CD14-positive monocyte (primary cell): ENCODE measurements at regions not wholly inside any gene's neighbourhood (a gene's known extent, or its start where the extent isn't known, plus 50 kb on each side); places are given as distances from the start of the nearest gene placed in this dataset.

Experiments used
- DNase-seq, 3 donors: peaks; one replicate each; pipeline ENCODE4 v3.0.0-alpha.2; 2011 to 2022
- H2AFZ ChIP-seq: 2 replicates; pipeline ENCODE4 v1.6.0; 2012; ENCODE audit warnings: mild to moderate bottlenecking, low read depth, low read length, inconsistent platforms; ENCODE audit not compliant: insufficient read depth, poor library complexity, severe bottlenecking
- H3K27ac ChIP-seq, 2 donors: 1 replicate in 1 of 2; 2 replicates in 1 of 2; pipeline ENCODE4 v1.5.1; 2012 to 2013; ENCODE audit warnings: low read length in 2 of 2, control low read depth in 1 of 2, inconsistent platforms in 1 of 2, low read depth in 1 of 2, mild to moderate bottlenecking in 1 of 2
- H3K27me3 ChIP-seq, 2 donors: one replicate each; pipeline versions ENCODE4 v1.6.0 to v1.6.1; 2011 to 2013; ENCODE audit warnings: low read length in 2 of 2; ENCODE audit not compliant: control insufficient read depth in 2 of 2, insufficient read depth in 2 of 2
- H3K36me3 ChIP-seq, 2 donors: replicated peaks in 1 of 2; 1 replicate in 1 of 2; 2 replicates in 1 of 2; pipeline versions ENCODE4 v1.5.1 to v1.6.1; 2012 to 2013; ENCODE audit warnings: low read length in 2 of 2, control low read depth in 1 of 2, inconsistent platforms in 1 of 2, mild to moderate bottlenecking in 1 of 2; ENCODE audit not compliant: insufficient read depth in 2 of 2, control insufficient read depth in 1 of 2
- H3K4me1 ChIP-seq, 2 donors: 1 replicate in 1 of 2; 2 replicates in 1 of 2; pipeline versions ENCODE4 v1.5.1 to v1.6.1; 2012 to 2013; ENCODE audit warnings: low read length in 2 of 2, control low read depth in 1 of 2, inconsistent platforms in 1 of 2, mild to moderate bottlenecking in 1 of 2, moderate library complexity in 1 of 2; ENCODE audit not compliant: insufficient read depth in 2 of 2, control insufficient read depth in 1 of 2
- H3K4me2 ChIP-seq: replicated peaks from 2 replicates; pipeline ENCODE3; 2012; ENCODE audit warnings: low read length, moderate library complexity, mild to moderate bottlenecking; ENCODE audit not compliant: poor library complexity, severe bottlenecking; ENCODE audit errors: extremely low read depth
- H3K4me3 ChIP-seq, 3 experiments: fragments of 200-600 bp in 1 of 3; sonication (generic) in 1 of 3; replicated peaks in 1 of 3; 1 replicate in 2 of 3; 2 replicates in 1 of 3; pipeline ENCODE4 v1.5.1; 2011 to 2013; ENCODE audit warnings: low read length in 3 of 3, mild to moderate bottlenecking in 3 of 3, control low read depth in 2 of 3, low read depth in 2 of 3, inconsistent platforms in 1 of 3, moderate library complexity in 1 of 3
- H3K79me2 ChIP-seq: 2 replicates; pipeline ENCODE4 v1.6.0; 2012; ENCODE audit warnings: mild to moderate bottlenecking, control low read depth, inconsistent platforms, low read length, moderate library complexity; ENCODE audit not compliant: insufficient read depth
- H3K9ac ChIP-seq: 2 replicates; pipeline ENCODE4 v1.6.0; 2017; ENCODE audit warnings: low read length, mild to moderate bottlenecking; ENCODE audit not compliant: insufficient read depth, poor library complexity, severe bottlenecking
- H3K9me3 ChIP-seq, 2 donors: replicated peaks in 1 of 2; 1 replicate in 1 of 2; 2 replicates in 1 of 2; pipeline versions ENCODE4 v1.5.1 to v1.6.1; 2012 to 2013; ENCODE audit warnings: low read length in 2 of 2, control low read depth in 1 of 2; ENCODE audit not compliant: control insufficient read depth in 1 of 2, insufficient read depth in 1 of 2
- H4K20me1 ChIP-seq: 2 replicates; pipeline ENCODE4 v1.6.0; 2012; ENCODE audit warnings: mild to moderate bottlenecking, low read length, control low read depth, moderate library complexity; ENCODE audit not compliant: insufficient read depth
- H3K27ac Mint-ChIP-seq, 7 donors: one replicate each; pipeline ENCODE4 v1.8.0; 2020; ENCODE audit warnings: mild to moderate bottlenecking in 7 of 7, mixed read lengths in 7 of 7, moderate library complexity in 6 of 7, inconsistent platforms in 2 of 7
- H3K27me3 Mint-ChIP-seq, 3 donors: one replicate each; pipeline ENCODE4 v1.8.0; 2021 to 2022; ENCODE audit warnings: low read depth in 3 of 3, mild to moderate bottlenecking in 3 of 3, mixed read lengths in 3 of 3, moderate library complexity in 3 of 3, inconsistent platforms in 1 of 3
- H3K36me3 Mint-ChIP-seq, 2 donors: one replicate each; pipeline ENCODE4 v1.8.0; 2020; ENCODE audit warnings: mixed read lengths in 2 of 2, inconsistent platforms in 1 of 2, mild to moderate bottlenecking in 1 of 2
- H3K4me1 Mint-ChIP-seq: one replicate; pipeline ENCODE4 v1.8.0; 2020; ENCODE audit warnings: mild to moderate bottlenecking, mixed read lengths
- H3K4me3 Mint-ChIP-seq, 2 donors: one replicate each; pipeline ENCODE4 v1.8.0; 2020; ENCODE audit warnings: mild to moderate bottlenecking in 2 of 2, mixed read lengths in 2 of 2, moderate library complexity in 1 of 2
- H3K9me3 Mint-ChIP-seq, 7 donors: one replicate each; pipeline ENCODE4 v1.8.0; 2020 to 2022; ENCODE audit warnings: mixed read lengths in 7 of 7, mild to moderate bottlenecking in 6 of 7, moderate library complexity in 6 of 7, inconsistent platforms in 2 of 7
- whole genome bisulfite sequencing: methylation state at CpG from one replicate; pipeline ENCODE4 v1.1.5; 2013; ENCODE audit warnings: missing lambda C conversion rate; ENCODE audit not compliant: insufficient coverage; 5-methylcytosine and 5-hydroxymethylcytosine counted together
- intact Hi-C, 2 donors: fragments of 100-400 bp; cut with micrococcal nuclease; formaldehyde crosslinking; loops; one replicate each; pipeline versions ENCODE4 v1.15.0 to v1.15.1; 2023
- TF ChIP-seq, protein P1 (sequence below): fragments of 200-600 bp; IDR thresholded peaks from one replicate; pipeline ENCODE4 v1.8.0; 2022; ENCODE audit warnings: antibody characterized with exemption, mild to moderate bottlenecking

DNA sequence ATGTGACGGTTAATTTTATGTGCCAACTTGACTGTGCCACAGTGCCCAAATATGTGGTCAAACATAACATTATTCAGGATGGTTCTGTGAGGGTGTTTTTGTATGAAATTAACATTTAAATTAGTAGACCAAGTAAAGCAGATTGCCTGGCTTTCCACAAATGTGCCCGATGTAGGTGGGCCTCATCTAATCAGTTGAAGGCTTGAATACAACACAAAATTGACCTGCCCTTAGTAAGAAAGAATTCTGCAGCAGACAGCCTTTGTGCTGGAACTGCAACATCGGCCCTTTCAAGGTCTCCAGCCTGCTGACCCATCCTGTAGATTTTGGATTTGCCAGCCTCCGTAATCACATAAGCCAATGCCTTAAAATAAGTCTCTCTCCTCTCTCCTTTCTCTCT lies 215.9 kb downstream of the MEX3B start:
- intact Hi-C loops, result no loop called here
- WGBS, result 97% methylated on average over 3 of the region's 4 CpGs
- no peak overlapping the region for H3K27ac Mint-ChIP-seq

DNA sequence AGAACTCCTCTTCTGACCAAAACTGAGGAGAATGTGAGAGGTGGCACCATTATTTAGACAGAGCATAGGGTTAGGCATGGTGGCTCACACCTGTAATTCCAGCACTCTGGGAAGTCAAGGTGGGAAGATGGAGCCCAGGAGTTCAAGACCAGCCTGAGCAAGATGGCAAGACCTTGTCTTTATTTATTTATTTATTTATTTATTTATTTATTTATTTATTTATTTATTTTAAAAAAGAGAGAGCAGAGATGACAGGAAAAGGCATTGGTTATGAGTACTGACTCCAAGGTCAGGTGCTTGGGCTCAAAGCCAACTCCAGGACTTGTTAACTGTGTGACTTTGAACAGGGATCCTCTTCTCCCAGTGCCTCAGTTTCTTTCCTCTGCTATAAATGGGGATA lies 217.7 kb downstream of the MEX3B start:
- no peak overlapping the region for H3K4me3 Mint-ChIP-seq

More for the DNA sequence above, 215.9 kb downstream of the MEX3B start:
- Histone ChIP-seq H3K9ac (no peak overlapping the region), H3K27me3 (no peaks in the 10 kb centered on the region), H3K4me2 (no peak overlapping the region), H3K27ac (no peak overlapping the region), H4K20me1 (no peaks in the 10 kb centered on the region), H3K79me2 (no peaks in the 10 kb centered on the region), H3K4me1 (no peaks in the 10 kb centered on the region), H3K36me3 (no peaks in the 10 kb centered on the region), H3K9me3 (no peaks in the 10 kb centered on the region), H3K4me3 (no peak overlapping the region), H2AFZ (no peak overlapping the region)
- Mint-ChIP-seq H3K9me3 (peaks cover 0 to 2% (median 0%) of the 10 kb centered on the region in 7 donors), H3K4me3 (no peak overlapping the region), H3K36me3 (no peaks in the 10 kb centered on the region), H3K27me3 (peaks cover 0 to 2% (median 1%) of the 10 kb centered on the region in 3 donors), H3K4me1 (no peaks in the 10 kb centered on the region)
- DNase-seq, result no peak
- TF ChIP-seq, protein P1, sequence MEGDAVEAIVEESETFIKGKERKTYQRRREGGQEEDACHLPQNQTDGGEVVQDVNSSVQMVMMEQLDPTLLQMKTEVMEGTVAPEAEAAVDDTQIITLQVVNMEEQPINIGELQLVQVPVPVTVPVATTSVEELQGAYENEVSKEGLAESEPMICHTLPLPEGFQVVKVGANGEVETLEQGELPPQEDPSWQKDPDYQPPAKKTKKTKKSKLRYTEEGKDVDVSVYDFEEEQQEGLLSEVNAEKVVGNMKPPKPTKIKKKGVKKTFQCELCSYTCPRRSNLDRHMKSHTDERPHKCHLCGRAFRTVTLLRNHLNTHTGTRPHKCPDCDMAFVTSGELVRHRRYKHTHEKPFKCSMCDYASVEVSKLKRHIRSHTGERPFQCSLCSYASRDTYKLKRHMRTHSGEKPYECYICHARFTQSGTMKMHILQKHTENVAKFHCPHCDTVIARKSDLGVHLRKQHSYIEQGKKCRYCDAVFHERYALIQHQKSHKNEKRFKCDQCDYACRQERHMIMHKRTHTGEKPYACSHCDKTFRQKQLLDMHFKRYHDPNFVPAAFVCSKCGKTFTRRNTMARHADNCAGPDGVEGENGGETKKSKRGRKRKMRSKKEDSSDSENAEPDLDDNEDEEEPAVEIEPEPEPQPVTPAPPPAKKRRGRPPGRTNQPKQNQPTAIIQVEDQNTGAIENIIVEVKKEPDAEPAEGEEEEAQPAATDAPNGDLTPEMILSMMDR, result no peak

More for the DNA sequence above, 217.7 kb downstream of the MEX3B start:
- Histone ChIP-seq H3K9me3 (no peaks in the 10 kb centered on the region), H3K9ac (no peak overlapping the region), H2AFZ (no peak overlapping the region), H3K79me2 (no peaks in the 10 kb centered on the region), H3K27ac (no peak overlapping the region), H3K4me1 (no peaks in the 10 kb centered on the region), H3K36me3 (no peaks in the 10 kb centered on the region), H3K4me2 (no peak overlapping the region), H3K4me3 (no peak overlapping the region), H3K27me3 (no peaks in the 10 kb centered on the region), H4K20me1 (no peaks in the 10 kb centered on the region)
- Mint-ChIP-seq H3K27ac (no peak overlapping the region), H3K36me3 (no peaks in the 10 kb centered on the region), H3K27me3 (peaks cover 0 to 2% (median 1%) of the 10 kb centered on the region in 3 donors), H3K9me3 (peaks cover 0 to 7% (median 0%) of the 10 kb centered on the region in 7 donors), H3K4me1 (no peaks in the 10 kb centered on the region)
- TF ChIP-seq, protein P1, result no peak
- DNase-seq, result no peak
- intact Hi-C loops, result no loop called here
